Smooth muscle cell (in vitro differentiated cells): ENCODE measurements at regions not wholly inside any gene's neighbourhood (a gene's known extent, or its start where the extent isn't known, plus 50 kb on each side); places are given as distances from the start of the nearest gene placed in this dataset.

ENCODE experiments used
- DNase-seq: peaks from one replicate; lab custom pipeline; 2025; ENCODE audit not compliant: unreplicated experiment; lab: John Stamatoyannopoulos, UW
- H2AFZ ChIP-seq: fragments of 200-600 bp; sonication (generic); 2 replicates; pipeline ENCODE4 v1.6.0; 2016; ENCODE audit warnings: antibody characterized with exemption, low read depth, mild to moderate bottlenecking
- H3F3A ChIP-seq: fragments of 200-600 bp; sonication (generic); 2 replicates; pipeline ENCODE4 v1.6.0; 2017; ENCODE audit warnings: antibody characterized with exemption, low read depth
- H3K27ac ChIP-seq: fragments of 200-600 bp; sonication (generic); 2 replicates; pipeline ENCODE4 v1.5.1; 2016; ENCODE audit warnings: low read depth, mild to moderate bottlenecking
- H3K27me3 ChIP-seq: fragments of 200-600 bp; sonication (generic); 2 replicates; pipeline ENCODE4 v1.6.1; 2016; ENCODE audit warnings: low read depth, mild to moderate bottlenecking
- H3K36me3 ChIP-seq: fragments of 200-600 bp; sonication (generic); 2 replicates; pipeline ENCODE4 v1.5.1; 2016; ENCODE audit warnings: low read depth
- H3K4me1 ChIP-seq: fragments of 200-600 bp; sonication (generic); 2 replicates; pipeline ENCODE4 v1.5.1; 2016; ENCODE audit warnings: low read depth
- H3K4me2 ChIP-seq: fragments of 200-600 bp; sonication (generic); 2 replicates; pipeline ENCODE4 v1.6.0; 2016; ENCODE audit warnings: mild to moderate bottlenecking
- H3K4me3 ChIP-seq: fragments of 200-600 bp; sonication (generic); 2 replicates; pipeline ENCODE4 v1.5.1; 2016; ENCODE audit warnings: mild to moderate bottlenecking
- H3K79me2 ChIP-seq: fragments of 200-600 bp; sonication (generic); 2 replicates; pipeline ENCODE4 v1.6.0; 2016; ENCODE audit warnings: low read depth, mild to moderate bottlenecking
- H3K9ac ChIP-seq: fragments of 200-600 bp; sonication (generic); 2 replicates; pipeline ENCODE4 v1.6.0; 2016; ENCODE audit warnings: low read depth
- H3K9me3 ChIP-seq: fragments of 200-600 bp; sonication (generic); replicated peaks from 2 replicates; pipeline ENCODE4 v1.5.1; 2016; ENCODE audit warnings: low read depth
- H4K20me1 ChIP-seq: fragments of 200-600 bp; sonication (generic); 2 replicates; pipeline ENCODE4 v1.6.0; 2016; ENCODE audit warnings: low read depth
- CTCF ChIP-seq: fragments of 200-600 bp; sonication (generic); IDR thresholded peaks from 2 replicates; pipeline ENCODE4 v1.5.1; 2017; ENCODE audit warnings: borderline replicate concordance, mild to moderate bottlenecking, antibody characterized with exemption; ENCODE audit not compliant: insufficient read depth, poor library complexity, severe bottlenecking
- WGBS: methylation state at CpG from one replicate; pipeline ENCODE4 v1.1.7; 2016; ENCODE audit warnings: low lambda C conversion rate; 5-methylcytosine and 5-hydroxymethylcytosine counted together

- Histone ChIP-seq H3K27ac (no peak overlapping the region), H4K20me1 (no peaks in the 10 kb centered on the region), H3K9ac (no peak overlapping the region), H3K9me3 (no peaks in the 10 kb centered on the region), H3K4me1 (no peaks in the 10 kb centered on the region), H2AFZ (no peak overlapping the region), H3F3A (no peaks in the 10 kb centered on the region), H3K4me2 (no peak overlapping the region), H3K79me2 (no peaks in the 10 kb centered on the region), H3K4me3 (no peak overlapping the region), H3K36me3 (no peaks in the 10 kb centered on the region), H3K27me3 (peaks cover 5% of the 10 kb centered on the region)
- DNase-seq = no peak
- no peak for TF ChIP-seq CTCF
- WGBS = 88% methylated on average over 12 of the region's 12 CpGs
Measured at GRCh38 chr6:168951217-168951616, 302.4 kb downstream of the THBS2 start.

GRCh38 chr6:168950858-168951214, 302.8 kb downstream of the THBS2 start:
- Histone ChIP-seq H3K9ac (no peak overlapping the region), H3K9me3 (no peaks in the 10 kb centered on the region), H3K4me3 (no peak overlapping the region), H3K79me2 (no peaks in the 10 kb centered on the region), H3K27ac (no peak overlapping the region), H4K20me1 (no peaks in the 10 kb centered on the region), H2AFZ (no peak overlapping the region), H3K27me3 (peaks cover 9% of the 10 kb centered on the region), H3K4me2 (no peak overlapping the region), H3K4me1 (no peaks in the 10 kb centered on the region), H3F3A (no peaks in the 10 kb centered on the region), H3K36me3 (no peaks in the 10 kb centered on the region)
- no peak for TF ChIP-seq CTCF
- DNase-seq = no peak
- WGBS = 97% methylated on average over 14 of the region's 14 CpGs

- Histone ChIP-seq H3K4me2 (no peak overlapping the region), H2AFZ (no peak overlapping the region), H3F3A (no peaks in the 10 kb centered on the region), H3K27me3 (peaks cover 12% of the 10 kb centered on the region), H4K20me1 (no peaks in the 10 kb centered on the region), H3K4me1 (no peaks in the 10 kb centered on the region), H3K9ac (no peak overlapping the region), H3K27ac (no peak overlapping the region), H3K36me3 (no peaks in the 10 kb centered on the region), H3K4me3 (no peak overlapping the region), H3K9me3 (no peaks in the 10 kb centered on the region), H3K79me2 (no peaks in the 10 kb centered on the region)
- 88% methylated on average over 10 of the region's 10 CpGs for WGBS
- TF ChIP-seq CTCF = no peak
- DNase-seq = no peak
Measured at GRCh38 chr6:168949981-168950857, 303.4 kb downstream of the THBS2 start.

GRCh38 chr6:168948990-168949531, 304.6 kb downstream of the THBS2 start:
- Histone ChIP-seq H3K4me1 (no peaks in the 10 kb centered on the region), H2AFZ (no peak overlapping the region), H3K27me3 (peaks cover 12% of the 10 kb centered on the region), H3K9me3 (no peaks in the 10 kb centered on the region), H3K4me3 (no peak overlapping the region), H3K9ac (no peak overlapping the region), H4K20me1 (no peaks in the 10 kb centered on the region), H3K4me2 (no peak overlapping the region), H3F3A (no peaks in the 10 kb centered on the region), H3K79me2 (no peaks in the 10 kb centered on the region), H3K36me3 (no peaks in the 10 kb centered on the region), H3K27ac (no peak overlapping the region)
- WGBS = 97% methylated on average over 4 of the region's 4 CpGs
- no peak for TF ChIP-seq CTCF
- DNase-seq = no peak
